ENCODE measurements at regions not wholly inside any gene's neighbourhood (a gene's known extent, or its start where the extent isn't known, plus 50 kb on each side); places are given as distances from the start of the nearest gene placed in this dataset.
"Not testable (repeated sequence)": the region's sequence is repeated elsewhere in the genome, so short reads cannot be mapped to it uniquely, and the experiment has no call there.

GRCh38 chr6:58016614-58017013 lies 699.2 kb downstream of the PRIM2 start:
- not testable (repeated sequence) for TF ChIP-seq EZH2 (IDR thresholded peaks at IDR 0.05; ENCODE audit: borderline replicate concordance, low read length); CTCF (conservative IDR thresholded peaks at IDR 0.05 in 1 of 2, IDR thresholded peaks at IDR 0.05 in 1 of 2; ENCODE audit: extremely low read depth in 1 of 2, insufficient read depth in 1 of 2, low read depth in 1 of 2, low read length in 2 of 2)
